Cardiac fibroblast (primary cell): ENCODE measurements at regions not wholly inside any gene's neighbourhood (a gene's known extent, or its start where the extent isn't known, plus 50 kb on each side); places are given as distances from the start of the nearest gene placed in this dataset.
"Not testable (repeated sequence)": the region's sequence is repeated elsewhere in the genome, so short reads cannot be mapped to it uniquely, and the experiment has no call there.

Experiments
- DNase-seq, 2 donors: peaks; one replicate each; pipeline versions ENCODE4 v3.0.0 to v3.0.0-alpha.2; 2010; ENCODE audit warnings: low read depth in 2 of 2
- H3K4me3 ChIP-seq, 2 donors: replicated peaks in 1 of 2; 1 replicate in 1 of 2; 2 replicates in 1 of 2; pipeline ENCODE4 v1.5.1; 2011; ENCODE audit warnings: low read depth in 2 of 2, low read length in 2 of 2, mild to moderate bottlenecking in 2 of 2, moderate library complexity in 1 of 2
- CTCF ChIP-seq: IDR thresholded peaks from one replicate; pipeline ENCODE4 v1.5.1; 2011; ENCODE audit warnings: low read depth, mild to moderate bottlenecking, low read length, inconsistent platforms

- H3K4me3 ChIP-seq: no peak overlapping the region
- no peak for TF ChIP-seq CTCF
- DNase-seq: no peak
Observed at GRCh38 chr1:38657873-38658272, 201.7 kb downstream of the RRAGC start.

GRCh38 chr1:38657207-38657840 lies 202.2 kb downstream of the RRAGC start:
- H3K4me3 ChIP-seq: no peak overlapping the region
- no peak for TF ChIP-seq CTCF
- no peak for DNase-seq

- H3K4me3 ChIP-seq: no peak overlapping the region
- TF ChIP-seq CTCF: no peak
- DNase-seq: no peak
Observed at GRCh38 chr1:38656726-38657125, 202.8 kb downstream of the RRAGC start.

- no peak for DNase-seq
- no peak overlapping the region for H3K4me3 ChIP-seq
- no peak for TF ChIP-seq CTCF
Observed at GRCh38 chr1:38652217-38652616, 207.4 kb downstream of the RRAGC start.

- no peak for TF ChIP-seq CTCF
- DNase-seq: no peak
- no peak overlapping the region for H3K4me3 ChIP-seq
Observed at GRCh38 chr1:38651669-38652068, 207.9 kb downstream of the RRAGC start.

- DNase-seq: no peak
- no peak for TF ChIP-seq CTCF
- no peak overlapping the region for H3K4me3 ChIP-seq
Observed at GRCh38 chr1:38648417-38648816, 211.2 kb downstream of the RRAGC start.

- not testable (repeated sequence) for DNase-seq, H3K4me3 ChIP-seq
Observed at GRCh38 chr1:38647341-38647740, 212.2 kb downstream of the RRAGC start.
